HuH-7 (cell line): ENCODE measurements at regions not wholly inside any gene's neighbourhood (a gene's known extent, or its start where the extent isn't known, plus 50 kb on each side); places are given as distances from the start of the nearest gene placed in this dataset.
"Not testable (repeated sequence)": the region's sequence is repeated elsewhere in the genome, so short reads cannot be mapped to it uniquely, and the experiment has no call there.

Source experiments
- DNase-seq: peaks from one replicate; pipeline ENCODE4 v3.0.0; 2011; ENCODE audit warnings: low spot score

GRCh38 chr2:142484111-142484510 is 353.3 kb upstream of the LRP1B start:
- no peak for DNase-seq

- no peak for DNase-seq
These were observed 352.8 kb upstream of the LRP1B start for GRCh38 chr2:142483653-142484052.

GRCh38 chr2:142478206-142478605 is 347.4 kb upstream of the LRP1B start:
- DNase-seq = no peak

- DNase-seq = peak; percentile 10
These were observed 341.6 kb upstream of the LRP1B start for GRCh38 chr2:142472382-142472781.

GRCh38 chr2:142467321-142467720 is 336.5 kb upstream of the LRP1B start:
- DNase-seq = no peak

GRCh38 chr2:142463047-142463446 is 332.2 kb upstream of the LRP1B start:
- DNase-seq = no peak

GRCh38 chr2:142462306-142462705 is 331.5 kb upstream of the LRP1B start:
- DNase-seq = no peak

- DNase-seq = no peak
These were observed 314.8 kb upstream of the LRP1B start for GRCh38 chr2:142445551-142446072.

GRCh38 chr2:142445023-142445422 is 314.2 kb upstream of the LRP1B start:
- DNase-seq = no peak

GRCh38 chr2:142435847-142436246 is 305.0 kb upstream of the LRP1B start:
- no peak for DNase-seq

- DNase-seq = no peak
These were observed 295.2 kb upstream of the LRP1B start for GRCh38 chr2:142426064-142426463.

GRCh38 chr2:142425551-142425950 is 294.7 kb upstream of the LRP1B start:
- no peak for DNase-seq

GRCh38 chr2:142423603-142424002 is 292.8 kb upstream of the LRP1B start:
- no peak for DNase-seq

GRCh38 chr2:142422769-142423168 is 292.0 kb upstream of the LRP1B start:
- no peak for DNase-seq

GRCh38 chr2:142422041-142422440 is 291.2 kb upstream of the LRP1B start:
- DNase-seq = no peak

- DNase-seq = not testable (repeated sequence)
These were observed 287.9 kb upstream of the LRP1B start for GRCh38 chr2:142418699-142419098.

GRCh38 chr2:142416996-142417395 is 286.2 kb upstream of the LRP1B start:
- no peak for DNase-seq

- peak; percentile 17 for DNase-seq
These were observed 284.6 kb upstream of the LRP1B start for GRCh38 chr2:142415461-142415860.

- no peak for DNase-seq
These were observed 267.4 kb upstream of the LRP1B start for GRCh38 chr2:142398212-142398611.

- DNase-seq = no peak
These were observed 264.5 kb upstream of the LRP1B start for GRCh38 chr2:142395291-142395690.

GRCh38 chr2:142380372-142380771 is 249.6 kb upstream of the LRP1B start:
- DNase-seq = no peak

GRCh38 chr2:142362069-142362468 is 231.3 kb upstream of the LRP1B start:
- DNase-seq = not testable (repeated sequence)

GRCh38 chr2:142347751-142348150 is 216.9 kb upstream of the LRP1B start:
- DNase-seq = no peak

GRCh38 chr2:142339261-142339660 is 208.4 kb upstream of the LRP1B start:
- no peak for DNase-seq

- no peak for DNase-seq
These were observed 201.4 kb upstream of the LRP1B start for GRCh38 chr2:142332196-142332595.
